KBM-7 (cell line): ENCODE measurements at regions not wholly inside any gene's neighbourhood (a gene's known extent, or its start where the extent isn't known, plus 50 kb on each side); places are given as distances from the start of the nearest gene placed in this dataset.
"Not testable (repeated sequence)": the region's sequence is repeated elsewhere in the genome, so short reads cannot be mapped to it uniquely, and the experiment has no call there.

ENCODE experiments used
- DNase-seq: peaks from one replicate; pipeline ENCODE4 v3.0.0-alpha.2; 2015
- in situ Hi-C: fragments of 300-500 bp; cut with MboI; formaldehyde crosslinking; loops from 2 replicates; pipeline ENCODE4 v1.14.3; 2020; ENCODE audit warnings: low sequenced_read_pairs, low pct_unique_long_range_greater_than_20kb, mixed read lengths

- in situ Hi-C loops: not testable (repeated sequence)
Observed at GRCh38 chr20:54352541-54352940, 122.9 kb upstream of the DOK5 start.

GRCh38 chr20:54353292-54353691 is 122.1 kb upstream of the DOK5 start:
- in situ Hi-C loops: no loop called here
- no peak for DNase-seq

More at GRCh38 chr20:54352541-54352940, 122.9 kb upstream of the DOK5 start:
- not testable (repeated sequence) for DNase-seq

- in situ Hi-C loops: no loop called here
- no peak for DNase-seq
Observed at GRCh38 chr20:54355631-54356280, 119.6 kb upstream of the DOK5 start.

- in situ Hi-C loops: no loop called here
- DNase-seq: no peak
Observed at GRCh38 chr20:54356801-54357200, 118.6 kb upstream of the DOK5 start.

GRCh38 chr20:54361475-54361874 is 113.9 kb upstream of the DOK5 start:
- no peak for DNase-seq
- in situ Hi-C loops: no loop called here

- no peak for DNase-seq
- in situ Hi-C loops: no loop called here
Observed at GRCh38 chr20:54362283-54362682, 113.1 kb upstream of the DOK5 start.

GRCh38 chr20:54364365-54364764 is 111.0 kb upstream of the DOK5 start:
- no peak for DNase-seq
- in situ Hi-C loops: no loop called here

- no peak for DNase-seq
Observed at GRCh38 chr20:54364919-54365318, 110.5 kb upstream of the DOK5 start.

GRCh38 chr20:54366669-54367344 is 108.6 kb upstream of the DOK5 start:
- DNase-seq: no peak
- in situ Hi-C loops: no loop called here

More at GRCh38 chr20:54364919-54365318, 110.5 kb upstream of the DOK5 start:
- in situ Hi-C loops: no loop called here

GRCh38 chr20:54368570-54368969 is 106.8 kb upstream of the DOK5 start:
- in situ Hi-C loops: no loop called here
- DNase-seq: no peak

GRCh38 chr20:54372313-54372712 is 103.1 kb upstream of the DOK5 start:
- DNase-seq: no peak
- in situ Hi-C loops: no loop called here

- in situ Hi-C loops: no loop called here
- DNase-seq: no peak
Observed at GRCh38 chr20:54377992-54378773, 97.2 kb upstream of the DOK5 start.

GRCh38 chr20:54379893-54380584 is 95.4 kb upstream of the DOK5 start:
- in situ Hi-C loops: no loop called here

GRCh38 chr20:54382419-54382818 is 93.0 kb upstream of the DOK5 start:
- no peak for DNase-seq
- in situ Hi-C loops: no loop called here

More at GRCh38 chr20:54379893-54380584, 95.4 kb upstream of the DOK5 start:
- DNase-seq: no peak

- in situ Hi-C loops: no loop called here
Observed at GRCh38 chr20:54385746-54386145, 89.6 kb upstream of the DOK5 start.

GRCh38 chr20:54389596-54390280 is 85.7 kb upstream of the DOK5 start:
- in situ Hi-C loops: no loop called here
- no peak for DNase-seq

More at GRCh38 chr20:54385746-54386145, 89.6 kb upstream of the DOK5 start:
- no peak for DNase-seq

GRCh38 chr20:54397292-54398140 is 77.9 kb upstream of the DOK5 start:
- DNase-seq: no peak
- in situ Hi-C loops: no loop called here

- in situ Hi-C loops: no loop called here
- DNase-seq: no peak
Observed at GRCh38 chr20:54398814-54399213, 76.6 kb upstream of the DOK5 start.
